ENCODE measurements at regions not wholly inside any gene's neighbourhood (a gene's known extent, or its start where the extent isn't known, plus 50 kb on each side); places are given as distances from the start of the nearest gene placed in this dataset.

DNA sequence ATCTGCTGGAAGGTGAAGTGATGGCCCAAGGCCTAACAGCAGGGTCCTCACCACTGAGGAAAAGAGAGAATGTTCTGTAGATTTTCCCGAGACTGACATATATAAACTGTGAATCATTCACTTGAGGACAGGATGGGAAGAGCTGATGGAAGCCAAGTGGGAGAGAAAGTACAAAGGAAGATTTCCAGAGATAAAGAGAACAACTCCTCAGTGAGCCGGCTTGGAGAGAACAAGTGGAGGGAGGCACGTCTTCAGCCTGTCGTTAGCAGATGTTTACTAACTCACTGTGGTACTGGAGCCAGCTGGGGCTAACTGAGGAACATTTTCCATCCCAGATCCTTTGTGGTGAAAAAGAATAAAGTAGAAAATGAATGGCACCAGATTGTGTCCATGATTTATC, 552.9 kb upstream of the TNP1 start:
- intact Hi-C loops (cut with DNase I; ENCODE audit: low total_unique reads), result no loop called here
- Histone ChIP-seq H3K27ac (peak overlapping the region; percentile 71 to 77), H3K9me3 (no peaks in the 10 kb centered on the region), H3K36me3 (no peaks in the 10 kb centered on the region), H3K27me3 (no peaks in the 10 kb centered on the region), H3K4me1 (no peaks in the 10 kb centered on the region), H3K4me3 (no peak overlapping the region)
- DNase-seq (ENCODE audit: low spot score in 2 of 2), result no peak
- TF ChIP-seq POLR2AphosphoS5 (IDR thresholded peaks at IDR 0.05) (no peak), POLR2A (IDR thresholded peaks at IDR 0.05) (no peak)
- TF ChIP-seq, protein P1, sequence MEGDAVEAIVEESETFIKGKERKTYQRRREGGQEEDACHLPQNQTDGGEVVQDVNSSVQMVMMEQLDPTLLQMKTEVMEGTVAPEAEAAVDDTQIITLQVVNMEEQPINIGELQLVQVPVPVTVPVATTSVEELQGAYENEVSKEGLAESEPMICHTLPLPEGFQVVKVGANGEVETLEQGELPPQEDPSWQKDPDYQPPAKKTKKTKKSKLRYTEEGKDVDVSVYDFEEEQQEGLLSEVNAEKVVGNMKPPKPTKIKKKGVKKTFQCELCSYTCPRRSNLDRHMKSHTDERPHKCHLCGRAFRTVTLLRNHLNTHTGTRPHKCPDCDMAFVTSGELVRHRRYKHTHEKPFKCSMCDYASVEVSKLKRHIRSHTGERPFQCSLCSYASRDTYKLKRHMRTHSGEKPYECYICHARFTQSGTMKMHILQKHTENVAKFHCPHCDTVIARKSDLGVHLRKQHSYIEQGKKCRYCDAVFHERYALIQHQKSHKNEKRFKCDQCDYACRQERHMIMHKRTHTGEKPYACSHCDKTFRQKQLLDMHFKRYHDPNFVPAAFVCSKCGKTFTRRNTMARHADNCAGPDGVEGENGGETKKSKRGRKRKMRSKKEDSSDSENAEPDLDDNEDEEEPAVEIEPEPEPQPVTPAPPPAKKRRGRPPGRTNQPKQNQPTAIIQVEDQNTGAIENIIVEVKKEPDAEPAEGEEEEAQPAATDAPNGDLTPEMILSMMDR (IDR thresholded peaks at IDR 0.05), result no peak

DNA sequence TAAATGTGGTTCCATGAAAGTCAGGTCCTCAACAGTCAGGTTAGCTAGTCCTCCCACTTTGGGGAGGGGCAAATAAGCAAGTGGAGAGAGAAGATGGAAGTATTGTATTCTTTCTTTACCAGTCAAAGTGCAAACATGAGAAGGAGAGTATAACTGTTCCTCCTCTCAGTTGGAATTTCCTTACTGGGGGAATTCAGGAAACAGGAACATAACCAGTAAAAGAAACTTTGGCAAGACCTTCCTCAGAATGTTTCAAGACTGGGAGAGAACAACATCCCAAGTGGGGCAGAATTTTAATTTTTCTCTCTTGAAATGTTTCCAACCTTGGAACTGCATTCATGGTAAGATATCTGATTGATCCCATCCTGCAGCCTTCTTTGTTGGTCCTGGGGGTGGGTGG, 552.4 kb upstream of the TNP1 start:
- H3K4me3 ChIP-seq, result no peak overlapping the region
- no peak for DNase-seq (ENCODE audit: low spot score in 2 of 2)
- TF ChIP-seq POLR2A (IDR thresholded peaks at IDR 0.05) (no peak), POLR2AphosphoS5 (IDR thresholded peaks at IDR 0.05) (no peak)
- no peaks in the 10 kb centered on the region for H3K9me3 ChIP-seq
- peak overlapping the region; percentile 71 to 77 for H3K27ac ChIP-seq
- intact Hi-C loops (cut with DNase I; ENCODE audit: low total_unique reads), result no loop called here
- H3K27me3 ChIP-seq, result no peaks in the 10 kb centered on the region
- no peaks in the 10 kb centered on the region for H3K4me1 ChIP-seq
- H3K36me3 ChIP-seq, result no peaks in the 10 kb centered on the region

DNA sequence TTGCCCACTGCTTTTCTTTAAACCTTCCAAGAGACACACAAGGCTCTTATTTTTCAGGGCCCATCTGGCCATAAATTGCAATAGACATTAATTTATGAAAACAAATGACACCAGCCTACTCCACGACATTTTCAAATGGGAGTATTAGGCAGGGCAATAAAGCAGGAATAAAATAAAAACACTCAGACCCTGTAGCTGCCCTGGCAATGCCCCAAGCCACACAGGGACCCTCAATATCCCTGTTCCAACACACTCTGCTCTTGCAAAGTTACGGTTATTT, 550.8 kb upstream of the TNP1 start:
- no peaks in the 10 kb centered on the region for H3K9me3 ChIP-seq
- no peaks in the 10 kb centered on the region for H3K36me3 ChIP-seq
- no peaks in the 10 kb centered on the region for H3K27me3 ChIP-seq
- H3K4me1 ChIP-seq, result no peaks in the 10 kb centered on the region
- TF ChIP-seq, protein P1 (IDR thresholded peaks at IDR 0.05), result no peak
- no peak for TF ChIP-seq POLR2AphosphoS5 (IDR thresholded peaks at IDR 0.05)
- no peak for TF ChIP-seq POLR2A (IDR thresholded peaks at IDR 0.05)
- intact Hi-C loops (cut with DNase I; ENCODE audit: low total_unique reads), result no loop called here
- peak overlapping the region; percentile 54 to 60 for H3K27ac ChIP-seq
- no peak for DNase-seq (ENCODE audit: low spot score in 2 of 2)
- no peak overlapping the region for H3K4me3 ChIP-seq

DNA sequence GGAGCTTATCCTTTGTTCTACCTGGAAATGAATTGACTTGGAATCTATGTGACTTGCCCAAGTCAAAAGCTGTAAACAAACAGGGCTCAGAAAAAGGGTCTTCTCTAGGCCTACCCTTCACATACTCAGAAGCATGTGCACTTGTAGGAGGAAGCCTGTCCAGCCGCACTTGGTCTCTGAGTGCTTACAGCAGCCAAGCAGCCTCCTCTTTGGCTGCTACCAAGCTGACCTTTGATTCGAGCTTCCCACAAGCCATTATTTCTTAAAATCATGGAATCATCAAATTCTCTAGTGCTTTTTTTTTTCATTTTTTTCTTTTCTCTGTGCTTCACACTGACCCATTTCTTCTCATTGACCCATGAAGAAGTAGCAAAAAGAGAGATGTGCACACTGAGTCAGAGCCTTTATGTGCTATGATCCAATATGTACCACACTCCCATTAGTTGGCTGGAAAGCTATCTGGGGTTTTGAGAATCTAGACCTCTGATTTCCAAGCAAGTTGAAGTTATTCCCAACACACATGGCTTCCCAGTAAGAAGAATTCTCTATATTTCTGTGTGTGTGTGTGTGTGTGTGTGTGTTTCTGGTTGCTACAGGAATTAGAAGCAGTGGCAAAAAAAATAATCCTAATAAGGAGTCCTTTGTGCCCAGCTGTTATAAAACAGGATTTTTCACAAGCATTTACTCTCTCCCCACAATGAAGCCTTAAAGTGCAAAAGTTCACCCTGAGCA, 550.3 kb upstream of the TNP1 start:
- no peak for TF ChIP-seq POLR2AphosphoS5 (IDR thresholded peaks at IDR 0.05)
- TF ChIP-seq POLR2A (IDR thresholded peaks at IDR 0.05), result no peak
- TF ChIP-seq, protein P1 (IDR thresholded peaks at IDR 0.05), result no peak
- H3K4me3 ChIP-seq, result no peak overlapping the region
- DNase-seq (ENCODE audit: low spot score in 2 of 2), result no peak
- H3K27me3 ChIP-seq, result no peaks in the 10 kb centered on the region
- H3K9me3 ChIP-seq, result no peaks in the 10 kb centered on the region
- no peaks in the 10 kb centered on the region for H3K4me1 ChIP-seq
- intact Hi-C loops (cut with DNase I; ENCODE audit: low total_unique reads), result no loop called here
- no peaks in the 10 kb centered on the region for H3K36me3 ChIP-seq
- peak overlapping the region; percentile 54 to 60 for H3K27ac ChIP-seq

DNA sequence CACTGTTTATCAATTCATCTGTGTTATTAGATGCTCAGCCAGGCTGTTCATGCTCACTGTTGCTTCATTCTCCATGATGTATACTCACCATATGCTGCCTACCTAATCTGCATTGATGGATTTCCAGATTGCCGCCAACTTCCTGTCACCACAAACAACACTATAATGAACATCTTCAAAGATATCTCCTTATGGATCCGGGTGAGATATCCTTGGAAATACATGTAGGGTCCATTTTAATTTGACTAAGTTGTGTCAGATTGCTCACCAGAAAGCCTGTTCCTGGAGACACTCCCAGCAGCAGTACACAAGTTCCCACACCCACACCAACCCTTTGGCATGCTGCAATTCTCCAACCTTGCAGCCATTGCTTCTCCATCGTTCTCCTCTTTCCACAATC, 547.5 kb upstream of the TNP1 start:
- no peaks in the 10 kb centered on the region for H3K27me3 ChIP-seq
- H3K9me3 ChIP-seq, result no peaks in the 10 kb centered on the region
- no peaks in the 10 kb centered on the region for H3K4me1 ChIP-seq
- TF ChIP-seq POLR2A (IDR thresholded peaks at IDR 0.05), result no peak
- no peak for TF ChIP-seq POLR2AphosphoS5 (IDR thresholded peaks at IDR 0.05)
- TF ChIP-seq, protein P1 (IDR thresholded peaks at IDR 0.05), result no peak
- intact Hi-C loops (cut with DNase I; ENCODE audit: low total_unique reads), result no loop called here
- no peaks in the 10 kb centered on the region for H3K36me3 ChIP-seq
- no peak overlapping the region for H3K27ac ChIP-seq
- no peak for DNase-seq (ENCODE audit: low spot score in 2 of 2)
- H3K4me3 ChIP-seq, result no peak overlapping the region
